T47D (cell line): ENCODE measurements at regions not wholly inside any gene's neighbourhood (a gene's known extent, or its start where the extent isn't known, plus 50 kb on each side); places are given as distances from the start of the nearest gene placed in this dataset.
A peak's percentile ranks its signal among the peaks of the same experiment; 100 is the strongest.

Source experiments
- DNase-seq, 2 experiments: peaks; one replicate each; pipeline versions ENCODE4 v3.0.0 to v3.0.0-alpha.2; 2011 to 2012; ENCODE audit warnings: low read depth in 1 of 2, low spot score in 1 of 2
- JUND ChIP-seq: IDR thresholded peaks from 2 replicates; pipeline ENCODE4 v1.6.1; 2012; ENCODE audit warnings: low read depth
- in situ Hi-C: cut with HindIII; loops from 2 replicates; pipeline ENCODE4 v1.10.0; 2016; ENCODE audit warnings: low sequenced_read_pairs, low pct_unique_long_range_greater_than_20kb

- in situ Hi-C loops = no loop called here
- no peak for DNase-seq
- TF ChIP-seq JUND = no peak
Measured at GRCh38 chr6:169961772-169962561, 210.5 kb downstream of the ERMARD start.

GRCh38 chr6:169960886-169961611 lies 209.6 kb downstream of the ERMARD start:
- in situ Hi-C loops = no loop called here
- no peak for DNase-seq
- no peak for TF ChIP-seq JUND

GRCh38 chr6:169960521-169960885 lies 209.1 kb downstream of the ERMARD start:
- DNase-seq = no peak

GRCh38 chr6:169960003-169960344 lies 208.6 kb downstream of the ERMARD start:
- in situ Hi-C loops = no loop called here
- no peak for TF ChIP-seq JUND
- no peak for DNase-seq

More at GRCh38 chr6:169960521-169960885, 209.1 kb downstream of the ERMARD start:
- in situ Hi-C loops = no loop called here
- TF ChIP-seq JUND = no peak

GRCh38 chr6:169959136-169960002 lies 207.9 kb downstream of the ERMARD start:
- DNase-seq = no peak
- in situ Hi-C loops = no loop called here

GRCh38 chr6:169958510-169958909 lies 207.1 kb downstream of the ERMARD start:
- in situ Hi-C loops = no loop called here
- TF ChIP-seq JUND = no peak
- DNase-seq = no peak

More at GRCh38 chr6:169959136-169960002, 207.9 kb downstream of the ERMARD start:
- no peak for TF ChIP-seq JUND

- TF ChIP-seq JUND = no peak
- in situ Hi-C loops = no loop called here
- DNase-seq = no peak
Measured at GRCh38 chr6:169957351-169957963, 206.0 kb downstream of the ERMARD start.

GRCh38 chr6:169956580-169956979 lies 205.2 kb downstream of the ERMARD start:
- in situ Hi-C loops = no loop called here
- no peak for TF ChIP-seq JUND

GRCh38 chr6:169955731-169956437 lies 204.5 kb downstream of the ERMARD start:
- no peak for TF ChIP-seq JUND
- DNase-seq = no peak
- in situ Hi-C loops = no loop called here

More at GRCh38 chr6:169956580-169956979, 205.2 kb downstream of the ERMARD start:
- DNase-seq = no peak

- DNase-seq = no peak
- in situ Hi-C loops = no loop called here
- TF ChIP-seq JUND = no peak
Measured at GRCh38 chr6:169954977-169955376, 203.6 kb downstream of the ERMARD start.

GRCh38 chr6:169953686-169954085 lies 202.3 kb downstream of the ERMARD start:
- in situ Hi-C loops = no loop called here
- DNase-seq = no peak
- TF ChIP-seq JUND = no peak

- no peak for TF ChIP-seq JUND
- in situ Hi-C loops = no loop called here
- peak; percentile 46 to 74 for DNase-seq
Measured at GRCh38 chr6:169950558-169950957, 199.1 kb downstream of the ERMARD start.
